Loucy (cell line): ENCODE measurements at regions not wholly inside any gene's neighbourhood (a gene's known extent, or its start where the extent isn't known, plus 50 kb on each side); places are given as distances from the start of the nearest gene placed in this dataset.

ENCODE experiments used
- H2AFZ ChIP-seq: fragments of 200-600 bp; sonication (generic); 2 replicates; pipeline ENCODE4 v1.6.0; 2016; ENCODE audit warnings: antibody characterized with exemption, mild to moderate bottlenecking, low read length, moderate library complexity
- H3F3A ChIP-seq: fragments of 200-600 bp; 2 replicates; pipeline ENCODE4 v1.6.0; 2016; ENCODE audit warnings: antibody characterized with exemption, low read depth, mild to moderate bottlenecking
- H3K27me3 ChIP-seq: fragments of 200-600 bp; sonication (generic); 2 replicates; pipeline ENCODE4 v1.6.1; 2014; ENCODE audit warnings: low read length, mild to moderate bottlenecking; ENCODE audit not compliant: insufficient read depth, poor library complexity, severe bottlenecking
- H3K36me3 ChIP-seq: fragments of 200-600 bp; sonication (generic); 2 replicates; pipeline ENCODE4 v1.6.1; 2016; ENCODE audit warnings: low read length; ENCODE audit not compliant: insufficient read depth
- H3K4me1 ChIP-seq: fragments of 200-600 bp; sonication (generic); 2 replicates; pipeline ENCODE4 v1.5.1; 2014; ENCODE audit warnings: low read length, mild to moderate bottlenecking; ENCODE audit not compliant: insufficient read depth, poor library complexity, severe bottlenecking
- H3K4me2 ChIP-seq: fragments of 200-600 bp; sonication (generic); 2 replicates; pipeline ENCODE4 v1.6.0; 2014; ENCODE audit warnings: antibody characterized with exemption, low read length, low read depth, mild to moderate bottlenecking; ENCODE audit not compliant: poor library complexity, severe bottlenecking
- H3K4me3 ChIP-seq: fragments of 200-600 bp; sonication (generic); 2 replicates; pipeline ENCODE4 v1.5.1; 2014; ENCODE audit warnings: low read length, mild to moderate bottlenecking, mixed read lengths; ENCODE audit not compliant: poor library complexity, severe bottlenecking
- H3K79me2 ChIP-seq: fragments of 200-600 bp; sonication (generic); 2 replicates; pipeline ENCODE4 v1.6.1; 2014; ENCODE audit warnings: low read length; ENCODE audit not compliant: insufficient read depth
- H3K9ac ChIP-seq: fragments of 200-600 bp; sonication (generic); 2 replicates; pipeline ENCODE4 v1.6.0; 2014; ENCODE audit warnings: mild to moderate bottlenecking, low read depth, low read length, moderate library complexity; ENCODE audit not compliant: poor library complexity, severe bottlenecking
- H3K9me2 ChIP-seq: fragments of 200-600 bp; sonication (generic); replicated peaks from 2 replicates; pipeline ENCODE4 v1.6.1; 2016; ENCODE audit warnings: low read depth, low read length, mixed read lengths
- H3K9me3 ChIP-seq: fragments of 200-600 bp; sonication (generic); 2 replicates; pipeline ENCODE4 v1.6.1; 2014; ENCODE audit warnings: mild to moderate bottlenecking, antibody characterized with exemption, low read length, low read depth; ENCODE audit not compliant: insufficient read depth
- H4K20me1 ChIP-seq: fragments of 200-600 bp; sonication (generic); 2 replicates; pipeline ENCODE4 v1.6.0; 2014; ENCODE audit warnings: antibody characterized with exemption, low read length, mild to moderate bottlenecking; ENCODE audit not compliant: insufficient read depth, poor library complexity, severe bottlenecking
- EZH2phosphoT487 ChIP-seq: fragments of 200-600 bp; IDR thresholded peaks from 2 replicates; pipeline ENCODE4 v1.6.1; 2018; ENCODE audit warnings: antibody characterized with exemption, mild to moderate bottlenecking, moderate library complexity, borderline replicate concordance
- TF ChIP-seq, protein P1 (sequence below): fragments of 200-600 bp; sonication (generic); conservative IDR thresholded peaks from 2 replicates; pipeline ENCODE4 v1.5.1; 2014; ENCODE audit warnings: mild to moderate bottlenecking, antibody characterized with exemption, low read length

DNA sequence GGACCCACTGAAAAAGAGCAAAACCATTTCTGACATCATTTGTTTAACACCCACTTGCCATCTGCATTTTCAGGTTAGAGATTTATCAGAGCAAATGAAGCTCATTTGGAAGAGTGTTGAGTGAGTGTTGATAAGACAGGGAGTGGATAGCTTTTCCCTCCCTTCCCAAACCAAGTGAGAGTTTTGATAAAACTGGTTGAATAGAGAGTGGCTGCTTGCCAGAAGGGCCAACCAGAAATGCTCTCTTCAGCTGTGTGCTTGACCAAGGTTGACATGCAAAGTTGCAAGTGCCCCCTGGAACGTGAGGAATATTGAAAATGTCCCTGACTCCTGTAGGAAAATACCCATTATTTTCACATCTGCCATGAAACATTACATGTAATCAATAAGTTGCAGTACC, 1487.0 kb upstream of the FLRT2 start:
- H3K4me3 ChIP-seq = no peak overlapping the region
- H3F3A ChIP-seq = no peaks in the 10 kb centered on the region
- no peak for TF ChIP-seq EZH2phosphoT487
- no peaks in the 10 kb centered on the region for H3K36me3 ChIP-seq
- H3K9me3 ChIP-seq = no peaks in the 10 kb centered on the region
- H3K27me3 ChIP-seq = no peaks in the 10 kb centered on the region
- no peak overlapping the region for H3K9ac ChIP-seq
- H3K4me1 ChIP-seq = no peaks in the 10 kb centered on the region
- no peaks in the 10 kb centered on the region for H3K9me2 ChIP-seq
- H3K4me2 ChIP-seq = no peak overlapping the region
- no peaks in the 10 kb centered on the region for H4K20me1 ChIP-seq
- H3K79me2 ChIP-seq = no peaks in the 10 kb centered on the region
- no peak overlapping the region for H2AFZ ChIP-seq

DNA sequence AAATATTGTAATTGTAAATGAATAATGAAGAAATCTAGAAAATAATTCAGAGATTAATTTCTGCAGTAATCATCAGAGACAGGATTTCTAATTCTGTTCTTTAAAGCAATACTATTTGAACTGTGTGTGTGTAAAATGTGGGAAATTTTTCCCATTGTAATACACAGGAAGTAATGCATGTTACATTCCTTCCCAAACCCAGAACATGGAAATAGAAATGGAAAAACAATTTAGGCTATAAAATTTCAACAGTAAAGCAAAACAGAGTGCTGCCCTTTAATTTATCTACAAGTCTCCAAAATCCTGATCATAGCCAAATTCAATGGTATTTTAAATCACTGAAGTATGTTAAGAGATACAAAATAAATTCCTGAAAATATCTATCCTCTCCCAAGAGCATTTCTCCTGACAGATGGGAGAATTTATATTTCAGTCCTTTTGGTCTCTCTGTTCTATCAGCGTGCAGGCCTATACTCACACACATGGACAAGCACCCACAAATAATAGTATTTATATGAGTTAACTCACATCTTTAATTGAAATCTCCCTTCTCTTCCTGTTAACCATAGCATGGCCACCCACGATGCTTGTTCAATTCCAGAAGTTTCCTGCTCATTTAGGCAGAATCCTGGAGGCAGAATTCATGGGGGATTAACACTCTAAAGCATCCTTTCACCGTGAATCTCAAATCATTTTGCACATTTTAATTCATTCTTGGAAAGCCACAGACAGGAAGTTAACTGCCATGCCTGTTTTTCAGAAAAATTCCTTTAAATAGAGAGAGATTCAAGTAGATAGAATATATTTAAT, 1465.4 kb upstream of the FLRT2 start:
- TF ChIP-seq, protein P1, sequence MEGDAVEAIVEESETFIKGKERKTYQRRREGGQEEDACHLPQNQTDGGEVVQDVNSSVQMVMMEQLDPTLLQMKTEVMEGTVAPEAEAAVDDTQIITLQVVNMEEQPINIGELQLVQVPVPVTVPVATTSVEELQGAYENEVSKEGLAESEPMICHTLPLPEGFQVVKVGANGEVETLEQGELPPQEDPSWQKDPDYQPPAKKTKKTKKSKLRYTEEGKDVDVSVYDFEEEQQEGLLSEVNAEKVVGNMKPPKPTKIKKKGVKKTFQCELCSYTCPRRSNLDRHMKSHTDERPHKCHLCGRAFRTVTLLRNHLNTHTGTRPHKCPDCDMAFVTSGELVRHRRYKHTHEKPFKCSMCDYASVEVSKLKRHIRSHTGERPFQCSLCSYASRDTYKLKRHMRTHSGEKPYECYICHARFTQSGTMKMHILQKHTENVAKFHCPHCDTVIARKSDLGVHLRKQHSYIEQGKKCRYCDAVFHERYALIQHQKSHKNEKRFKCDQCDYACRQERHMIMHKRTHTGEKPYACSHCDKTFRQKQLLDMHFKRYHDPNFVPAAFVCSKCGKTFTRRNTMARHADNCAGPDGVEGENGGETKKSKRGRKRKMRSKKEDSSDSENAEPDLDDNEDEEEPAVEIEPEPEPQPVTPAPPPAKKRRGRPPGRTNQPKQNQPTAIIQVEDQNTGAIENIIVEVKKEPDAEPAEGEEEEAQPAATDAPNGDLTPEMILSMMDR = no peak
- no peak for TF ChIP-seq EZH2phosphoT487
- Histone ChIP-seq H3K4me3 (no peak overlapping the region), H3F3A (no peaks in the 10 kb centered on the region), H3K27me3 (no peaks in the 10 kb centered on the region), H3K9me2 (no peaks in the 10 kb centered on the region), H3K79me2 (no peaks in the 10 kb centered on the region), H3K36me3 (no peaks in the 10 kb centered on the region), H3K9me3 (no peaks in the 10 kb centered on the region), H4K20me1 (no peaks in the 10 kb centered on the region), H3K4me2 (no peak overlapping the region), H3K9ac (no peak overlapping the region), H2AFZ (no peak overlapping the region), H3K4me1 (no peaks in the 10 kb centered on the region)

DNA sequence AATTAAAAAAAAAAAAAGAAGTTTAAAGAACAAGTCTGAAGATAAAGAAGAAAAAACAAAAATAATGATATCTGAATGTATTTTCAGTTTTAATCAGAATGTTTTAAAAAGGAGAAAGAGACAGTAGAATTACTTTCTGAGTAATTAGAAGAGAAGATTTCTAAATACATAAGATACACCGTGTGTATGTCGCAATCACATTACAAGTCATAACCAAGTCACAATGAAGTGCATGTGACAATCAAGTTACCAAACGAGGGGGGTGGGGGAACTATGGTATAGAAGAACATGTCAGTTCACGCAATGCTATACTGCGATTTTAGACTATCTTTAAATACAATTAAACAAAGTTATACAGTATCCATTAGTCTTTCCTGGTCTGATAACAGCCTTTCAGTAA, 1464.1 kb upstream of the FLRT2 start:
- Histone ChIP-seq H3F3A (no peaks in the 10 kb centered on the region), H3K27me3 (no peaks in the 10 kb centered on the region), H3K36me3 (no peaks in the 10 kb centered on the region), H3K4me3 (no peak overlapping the region), H2AFZ (no peak overlapping the region), H3K9ac (no peak overlapping the region), H3K79me2 (no peaks in the 10 kb centered on the region), H3K9me2 (no peaks in the 10 kb centered on the region), H3K4me1 (no peaks in the 10 kb centered on the region), H4K20me1 (no peaks in the 10 kb centered on the region), H3K4me2 (no peak overlapping the region), H3K9me3 (no peaks in the 10 kb centered on the region)
- TF ChIP-seq EZH2phosphoT487 = no peak
- TF ChIP-seq, protein P1 = no peak

DNA sequence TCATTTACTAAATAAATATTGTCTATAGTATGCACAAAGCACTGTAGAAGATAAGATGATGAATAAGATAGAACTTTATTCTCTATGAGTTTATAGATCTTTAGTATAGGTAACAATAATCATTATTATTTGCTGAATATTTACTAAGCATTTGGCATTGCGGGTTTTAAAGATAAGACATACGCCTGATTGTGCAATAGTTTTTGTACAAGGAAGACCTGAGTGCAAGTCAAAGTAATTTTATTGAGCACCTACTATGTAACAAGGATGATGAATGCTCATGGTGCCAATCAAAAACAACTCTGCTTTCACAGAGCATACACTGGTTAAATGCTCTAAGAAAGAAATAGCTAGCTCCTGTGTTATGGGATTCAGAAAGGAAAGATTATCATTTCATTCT, 1461.7 kb upstream of the FLRT2 start:
- no peak for TF ChIP-seq EZH2phosphoT487
- TF ChIP-seq, protein P1 = no peak
- no peaks in the 10 kb centered on the region for H3K9me3 ChIP-seq

More for the DNA sequence above, 1461.7 kb upstream of the FLRT2 start:
- no peaks in the 10 kb centered on the region for H3K79me2 ChIP-seq
- H2AFZ ChIP-seq = no peak overlapping the region
- no peak overlapping the region for H3K4me3 ChIP-seq
- no peaks in the 10 kb centered on the region for H4K20me1 ChIP-seq
- no peaks in the 10 kb centered on the region for H3K36me3 ChIP-seq
- no peaks in the 10 kb centered on the region for H3K27me3 ChIP-seq
- no peaks in the 10 kb centered on the region for H3K9me2 ChIP-seq
- no peak overlapping the region for H3K9ac ChIP-seq
- no peaks in the 10 kb centered on the region for H3K4me1 ChIP-seq
- H3K4me2 ChIP-seq = no peak overlapping the region
- H3F3A ChIP-seq = no peaks in the 10 kb centered on the region
